ENCODE measurements at regions not wholly inside any gene's neighbourhood (a gene's known extent, or its start where the extent isn't known, plus 50 kb on each side); places are given as distances from the start of the nearest gene placed in this dataset.

- TF ChIP-seq EP300 (IDR thresholded peaks at IDR 0.05) (no peak), CTCF (IDR thresholded peaks at IDR 0.05) (no peak), POLR2A (IDR thresholded peaks at IDR 0.05) (no peak)
These were observed 764.0 kb upstream of the IGFBP3 start for GRCh38 chr7:46685051-46685450.
